NT2/D1 (cell line): ENCODE measurements at regions not wholly inside any gene's neighbourhood (a gene's known extent, or its start where the extent isn't known, plus 50 kb on each side); places are given as distances from the start of the nearest gene placed in this dataset.

Experiments used
- SUZ12 ChIP-seq: IDR thresholded peaks from 2 replicates; pipeline ENCODE4 v1.6.1; 2011; ENCODE audit not compliant: insufficient read length, insufficient read depth; ENCODE audit errors: extremely low read depth
- YY1 ChIP-seq: IDR thresholded peaks from 2 replicates; pipeline ENCODE4 v1.6.1; 2011; ENCODE audit not compliant: insufficient read length, insufficient read depth
- ZNF274 ChIP-seq: IDR thresholded peaks from 2 replicates; pipeline ENCODE4 v1.6.1; 2011; ENCODE audit warnings: mild to moderate bottlenecking, low read depth, low read length

GRCh38 chr16:52756812-52757517, 210.0 kb upstream of the TOX3 start:
- TF ChIP-seq YY1: no peak
- TF ChIP-seq ZNF274: no peak
- no peak for TF ChIP-seq SUZ12
